Neuron (in vitro differentiated cells): ENCODE measurements at regions not wholly inside any gene's neighbourhood (a gene's known extent, or its start where the extent isn't known, plus 50 kb on each side); places are given as distances from the start of the nearest gene placed in this dataset.
"Not testable (repeated sequence)": the region's sequence is repeated elsewhere in the genome, so short reads cannot be mapped to it uniquely, and the experiment has no call there.

Source experiments
- H2AFZ ChIP-seq: one replicate; pipeline ENCODE4 v1.6.1; 2013; ENCODE audit warnings: low read depth, mild to moderate bottlenecking, inconsistent platforms, low read length, moderate library complexity
- H3K27me3 ChIP-seq: one replicate; pipeline ENCODE4 v1.6.1; 2013; ENCODE audit warnings: low read length; ENCODE audit not compliant: insufficient read depth
- H3K36me3 ChIP-seq: one replicate; pipeline ENCODE4 v1.6.1; 2013; ENCODE audit warnings: low read length; ENCODE audit not compliant: insufficient read depth
- H3K4me1 ChIP-seq: one replicate; pipeline ENCODE4 v1.6.1; 2013; ENCODE audit warnings: low read length; ENCODE audit not compliant: insufficient read depth
- H3K4me3 ChIP-seq: 2 replicates; pipeline ENCODE4 v1.5.1; 2013; ENCODE audit warnings: mild to moderate bottlenecking, low read length, moderate library complexity
- H3K9me3 ChIP-seq: one replicate; pipeline ENCODE4 v1.6.1; 2013; ENCODE audit warnings: low read length

- Histone ChIP-seq H3K27me3 (no peaks in the 10 kb centered on the region), H3K4me1 (no peaks in the 10 kb centered on the region), H3K36me3 (no peaks in the 10 kb centered on the region), H3K4me3 (no peak overlapping the region), H2AFZ (no peak overlapping the region), H3K9me3 (no peaks in the 10 kb centered on the region)
These were observed 1015.9 kb downstream of the REEP3 start for GRCh38 chr10:64537112-64537511.

GRCh38 chr10:64537928-64538327, 1016.7 kb downstream of the REEP3 start:
- H3K4me3 ChIP-seq = no peak overlapping the region
- no peaks in the 10 kb centered on the region for H3K27me3 ChIP-seq
- no peaks in the 10 kb centered on the region for H3K4me1 ChIP-seq
- no peaks in the 10 kb centered on the region for H3K36me3 ChIP-seq
- no peaks in the 10 kb centered on the region for H3K9me3 ChIP-seq
- H2AFZ ChIP-seq = no peak overlapping the region

- Histone ChIP-seq H3K4me1 (no peaks in the 10 kb centered on the region), H3K36me3 (no peaks in the 10 kb centered on the region), H3K4me3 (no peak overlapping the region), H3K27me3 (no peaks in the 10 kb centered on the region), H3K9me3 (no peaks in the 10 kb centered on the region), H2AFZ (no peak overlapping the region)
These were observed 1024.9 kb downstream of the REEP3 start for GRCh38 chr10:64546073-64546472.

- Histone ChIP-seq H3K36me3 (no peaks in the 10 kb centered on the region), H3K4me1 (no peaks in the 10 kb centered on the region), H3K9me3 (no peaks in the 10 kb centered on the region), H3K27me3 (no peaks in the 10 kb centered on the region), H3K4me3 (no peak overlapping the region), H2AFZ (no peak overlapping the region)
These were observed 1026.0 kb downstream of the REEP3 start for GRCh38 chr10:64547168-64547567.

GRCh38 chr10:64555666-64556065, 1034.5 kb downstream of the REEP3 start:
- Histone ChIP-seq H3K4me1 (peaks cover 3% of the 10 kb centered on the region), H3K9me3 (no peaks in the 10 kb centered on the region), H3K36me3 (no peaks in the 10 kb centered on the region), H3K4me3 (no peak overlapping the region), H2AFZ (no peak overlapping the region), H3K27me3 (no peaks in the 10 kb centered on the region)

- Histone ChIP-seq H3K9me3 (no peaks in the 10 kb centered on the region), H2AFZ (no peak overlapping the region), H3K27me3 (no peaks in the 10 kb centered on the region), H3K36me3 (no peaks in the 10 kb centered on the region), H3K4me3 (no peak overlapping the region), H3K4me1 (peaks cover 3% of the 10 kb centered on the region)
These were observed 1037.1 kb downstream of the REEP3 start for GRCh38 chr10:64558094-64558835.

GRCh38 chr10:64571056-64571455, 1049.9 kb downstream of the REEP3 start:
- Histone ChIP-seq H3K36me3 (no peaks in the 10 kb centered on the region), H3K4me1 (no peaks in the 10 kb centered on the region), H2AFZ (no peak overlapping the region), H3K27me3 (no peaks in the 10 kb centered on the region), H3K9me3 (no peaks in the 10 kb centered on the region), H3K4me3 (no peak overlapping the region)

- H3K4me3 ChIP-seq = no peak overlapping the region
- H3K36me3 ChIP-seq = no peaks in the 10 kb centered on the region
- no peaks in the 10 kb centered on the region for H3K27me3 ChIP-seq
- no peaks in the 10 kb centered on the region for H3K9me3 ChIP-seq
- no peaks in the 10 kb centered on the region for H3K4me1 ChIP-seq
- H2AFZ ChIP-seq = no peak overlapping the region
These were observed 1052.6 kb downstream of the REEP3 start for GRCh38 chr10:64573623-64574325.

GRCh38 chr10:64574371-64574770, 1053.2 kb downstream of the REEP3 start:
- H3K4me1 ChIP-seq = no peaks in the 10 kb centered on the region
- no peaks in the 10 kb centered on the region for H3K36me3 ChIP-seq
- no peaks in the 10 kb centered on the region for H3K27me3 ChIP-seq
- H2AFZ ChIP-seq = no peak overlapping the region
- no peak overlapping the region for H3K4me3 ChIP-seq
- H3K9me3 ChIP-seq = no peaks in the 10 kb centered on the region

GRCh38 chr10:64576497-64576896, 1055.3 kb downstream of the REEP3 start:
- no peaks in the 10 kb centered on the region for H3K9me3 ChIP-seq
- no peak overlapping the region for H2AFZ ChIP-seq
- H3K27me3 ChIP-seq = no peaks in the 10 kb centered on the region
- no peaks in the 10 kb centered on the region for H3K36me3 ChIP-seq
- no peak overlapping the region for H3K4me3 ChIP-seq
- H3K4me1 ChIP-seq = no peaks in the 10 kb centered on the region

- H3K36me3 ChIP-seq = not testable (repeated sequence)
These were observed 1057.6 kb downstream of the REEP3 start for GRCh38 chr10:64578757-64579156.

GRCh38 chr10:64586934-64587503, 1065.8 kb downstream of the REEP3 start:
- Histone ChIP-seq H3K27me3 (no peaks in the 10 kb centered on the region), H3K4me3 (no peak overlapping the region), H3K36me3 (no peaks in the 10 kb centered on the region), H3K4me1 (no peaks in the 10 kb centered on the region), H3K9me3 (no peaks in the 10 kb centered on the region), H2AFZ (no peak overlapping the region)

More at GRCh38 chr10:64578757-64579156, 1057.6 kb downstream of the REEP3 start:
- not testable (repeated sequence) for H3K4me1 ChIP-seq, H3K27me3 ChIP-seq, H3K4me3 ChIP-seq, H3K9me3 ChIP-seq, H2AFZ ChIP-seq

- Histone ChIP-seq H3K4me3 (no peak overlapping the region), H3K4me1 (no peaks in the 10 kb centered on the region), H3K9me3 (no peaks in the 10 kb centered on the region), H2AFZ (no peak overlapping the region), H3K27me3 (no peaks in the 10 kb centered on the region), H3K36me3 (no peaks in the 10 kb centered on the region)
These were observed 1072.9 kb downstream of the REEP3 start for GRCh38 chr10:64594072-64594471.
